Renal cortex interstitium (tissue), 11 donors: ENCODE measurements at regions not wholly inside any gene's neighbourhood (a gene's known extent, or its start where the extent isn't known, plus 50 kb on each side); places are given as distances from the start of the nearest gene placed in this dataset.
"Not testable (repeated sequence)": the region's sequence is repeated elsewhere in the genome, so short reads cannot be mapped to it uniquely, and the experiment has no call there.

Experiments
- DNase-seq, 11 donors: peaks; one replicate each; pipeline ENCODE4 v3.0.0-alpha.2; 2013; ENCODE audit warnings: low read depth in 9 of 11, low spot score in 4 of 11; ENCODE audit errors: extremely low read depth in 1 of 11

- not testable (repeated sequence) for DNase-seq
These were observed 3923.2 kb upstream of the OR11H1 start for GRCh38 chr22:11604635-11605395.

GRCh38 chr22:11605468-11605981, 3922.5 kb upstream of the OR11H1 start:
- no peak for DNase-seq

- DNase-seq, result not testable (repeated sequence)
These were observed 3921.7 kb upstream of the OR11H1 start for GRCh38 chr22:11606047-11607000.

- DNase-seq, result not testable (repeated sequence)
These were observed 3920.8 kb upstream of the OR11H1 start for GRCh38 chr22:11607215-11607614.

GRCh38 chr22:11608486-11608885, 3919.5 kb upstream of the OR11H1 start:
- not testable (repeated sequence) for DNase-seq

GRCh38 chr22:11609193-11609592, 3918.8 kb upstream of the OR11H1 start:
- DNase-seq, result not testable (repeated sequence)

- DNase-seq, result not testable (repeated sequence)
These were observed 3916.7 kb upstream of the OR11H1 start for GRCh38 chr22:11611280-11611679.

GRCh38 chr22:11611876-11612275, 3916.1 kb upstream of the OR11H1 start:
- not testable (repeated sequence) for DNase-seq

GRCh38 chr22:11613081-11613897, 3914.7 kb upstream of the OR11H1 start:
- not testable (repeated sequence) for DNase-seq

GRCh38 chr22:11613898-11614755, 3913.9 kb upstream of the OR11H1 start:
- no peak for DNase-seq

GRCh38 chr22:11614798-11615433, 3913.1 kb upstream of the OR11H1 start:
- not testable (repeated sequence) for DNase-seq

GRCh38 chr22:11616811-11617210, 3911.2 kb upstream of the OR11H1 start:
- DNase-seq, result no peak

GRCh38 chr22:11618322-11618662, 3909.7 kb upstream of the OR11H1 start:
- not testable (repeated sequence) for DNase-seq

GRCh38 chr22:11618688-11619087, 3909.3 kb upstream of the OR11H1 start:
- not testable (repeated sequence) for DNase-seq

GRCh38 chr22:11620921-11621762, 3906.8 kb upstream of the OR11H1 start:
- not testable (repeated sequence) for DNase-seq

GRCh38 chr22:11622774-11623173, 3905.2 kb upstream of the OR11H1 start:
- DNase-seq, result not testable (repeated sequence)
